HG03159 (cell line): ENCODE measurements at regions not wholly inside any gene's neighbourhood (a gene's known extent, or its start where the extent isn't known, plus 50 kb on each side); places are given as distances from the start of the nearest gene placed in this dataset.
"Not testable (repeated sequence)": the region's sequence is repeated elsewhere in the genome, so short reads cannot be mapped to it uniquely, and the experiment has no call there.

ENCODE experiments used
- ATAC-seq: cut with Tn5 transposase; IDR thresholded peaks from one replicate; pipeline ENCODE4 v1.9.1; 2021; ENCODE audit warnings: mild to moderate bottlenecking, moderate library complexity; ENCODE audit not compliant: unreplicated experiment

DNA sequence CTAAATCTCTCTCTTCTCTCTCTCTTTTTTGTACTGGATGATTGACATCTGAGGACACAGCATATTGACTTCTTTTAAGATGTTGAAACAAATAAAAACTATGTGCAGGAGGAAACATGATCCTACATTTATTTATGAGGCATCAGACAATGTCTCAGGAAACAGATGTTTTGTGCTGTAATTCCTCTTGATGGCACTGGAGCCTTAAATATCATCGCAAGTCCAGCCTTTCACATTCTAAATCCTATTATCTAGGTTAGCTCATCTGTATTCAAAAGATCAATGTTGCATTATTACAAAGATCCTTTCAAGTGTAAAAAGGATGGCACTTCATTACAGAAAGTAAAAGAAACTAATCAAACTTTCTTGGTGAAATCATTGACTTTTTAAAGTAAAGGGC is 63.9 kb downstream of the MAT2B start:
- no peak for ATAC-seq

DNA sequence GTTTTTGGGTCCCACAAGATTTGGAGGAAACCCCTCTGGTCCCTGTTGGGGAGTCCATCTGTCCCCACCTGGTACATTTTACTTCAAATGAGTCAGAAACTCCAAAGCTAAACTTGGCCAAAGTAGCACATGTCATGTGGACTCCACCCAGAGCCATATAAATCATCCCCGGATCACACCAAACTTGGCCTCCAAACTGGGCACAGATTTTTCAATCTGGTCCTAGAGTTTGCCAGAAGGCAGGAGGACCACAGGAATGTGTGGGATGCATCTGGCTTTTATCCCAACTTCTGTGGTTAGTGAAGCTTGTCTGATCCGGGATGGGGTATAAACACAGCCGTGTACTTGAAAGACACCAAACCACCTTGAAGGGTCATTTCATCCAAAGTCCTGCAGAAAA is 66.3 kb downstream of the MAT2B start:
- no peak for ATAC-seq

DNA sequence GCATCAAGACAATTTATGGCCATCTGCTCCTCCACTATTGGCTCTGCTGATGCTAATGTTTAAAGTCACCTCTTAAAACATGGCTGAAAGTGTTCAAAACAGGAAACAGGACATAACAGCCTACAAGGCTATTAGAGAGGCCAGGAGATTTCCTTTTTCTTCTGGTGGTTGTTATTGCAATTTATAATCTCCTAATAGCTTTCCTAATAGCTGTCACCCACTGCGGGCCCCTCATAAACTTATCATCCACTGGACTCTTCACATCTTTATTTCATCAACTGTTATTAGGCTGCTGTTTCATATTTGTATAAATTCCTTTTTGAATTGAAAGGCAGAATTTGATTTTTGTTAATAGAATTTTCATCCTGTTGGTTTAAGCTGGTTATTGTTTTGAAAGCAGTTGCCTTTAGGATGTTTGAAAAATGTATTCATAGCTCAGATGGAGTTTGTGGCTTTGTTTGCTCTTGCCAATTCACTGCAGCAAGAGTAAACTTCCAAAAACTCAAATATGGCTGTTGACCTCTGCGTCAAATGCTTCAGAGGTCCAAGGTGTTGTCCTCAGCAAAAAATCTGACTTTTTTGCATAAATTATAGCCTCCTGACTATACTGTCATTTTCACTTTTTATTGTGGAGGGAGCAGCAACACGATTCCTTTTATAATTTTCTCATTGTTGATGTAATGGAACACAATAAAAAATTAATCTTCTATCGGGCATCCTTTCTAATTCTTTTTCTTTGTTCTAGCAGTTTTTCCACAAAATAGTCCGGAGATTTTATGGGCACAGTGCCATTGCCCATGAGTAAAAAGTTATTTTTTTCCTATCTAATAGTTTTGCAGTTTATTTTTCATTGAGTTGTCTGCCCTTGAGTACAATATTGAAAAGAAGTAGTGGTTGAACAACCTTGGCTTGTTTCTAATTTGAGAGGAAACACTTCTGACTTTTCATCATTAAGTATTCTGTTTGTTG is 69.3 kb downstream of the MAT2B start:
- no peak for ATAC-seq

DNA sequence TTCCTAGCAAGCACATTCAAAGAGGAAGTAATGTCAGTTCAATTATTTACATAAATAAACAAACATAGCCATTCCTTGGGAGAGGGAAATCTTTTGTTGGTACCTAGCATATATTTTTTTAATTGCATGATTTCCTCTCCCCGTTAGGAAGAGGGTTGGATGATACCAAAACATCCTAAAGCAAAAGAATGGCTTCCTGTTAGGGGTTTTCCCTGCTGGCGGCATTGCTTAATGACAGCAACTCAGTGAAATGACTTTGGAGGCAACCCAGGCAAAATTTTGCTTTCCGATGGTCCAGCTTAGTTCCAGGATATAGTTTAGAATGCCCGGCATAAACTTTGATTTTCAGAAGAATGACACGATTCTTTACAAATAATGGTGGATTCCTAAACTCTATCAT is 73.2 kb downstream of the MAT2B start:
- no peak for ATAC-seq

DNA sequence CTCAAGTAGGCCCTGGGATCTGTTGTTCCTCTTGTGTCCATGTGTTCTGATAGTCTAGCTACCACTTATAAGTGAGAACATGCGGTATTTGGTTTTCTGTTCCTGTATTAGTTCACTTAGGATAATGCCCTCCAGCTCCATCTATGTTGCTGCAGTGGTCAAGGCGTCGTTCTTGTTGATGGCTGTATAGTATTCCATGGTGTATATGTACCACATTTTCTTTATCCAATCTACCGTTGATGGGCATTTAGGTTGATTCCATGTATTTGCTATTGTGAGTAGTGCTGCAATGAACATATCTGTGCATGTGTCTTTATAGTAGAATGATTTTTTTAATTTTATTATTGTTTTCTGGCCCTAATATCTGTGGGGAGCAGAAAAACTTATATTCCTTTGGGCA is 74.3 kb downstream of the MAT2B start:
- no peak for ATAC-seq

DNA sequence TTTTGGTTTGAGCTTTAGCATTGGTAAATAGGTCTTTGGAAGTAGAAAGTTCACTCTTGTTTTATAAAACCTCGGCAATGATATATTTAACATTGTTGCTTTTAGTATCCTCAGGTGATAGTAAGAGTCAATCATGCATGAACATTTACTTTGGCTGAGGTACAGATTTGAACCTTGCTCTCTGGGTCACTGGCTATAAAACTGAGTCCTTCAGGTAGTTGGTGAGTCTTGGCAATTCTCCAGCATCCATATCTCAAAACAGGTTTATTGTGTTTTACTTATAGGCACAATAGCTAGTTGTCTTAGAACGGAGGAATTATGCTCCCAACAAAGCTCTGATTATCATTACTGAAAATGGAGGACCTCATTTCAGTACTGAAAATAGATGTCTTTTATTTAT is 75.1 kb downstream of the MAT2B start:
- ATAC-seq = no peak

DNA sequence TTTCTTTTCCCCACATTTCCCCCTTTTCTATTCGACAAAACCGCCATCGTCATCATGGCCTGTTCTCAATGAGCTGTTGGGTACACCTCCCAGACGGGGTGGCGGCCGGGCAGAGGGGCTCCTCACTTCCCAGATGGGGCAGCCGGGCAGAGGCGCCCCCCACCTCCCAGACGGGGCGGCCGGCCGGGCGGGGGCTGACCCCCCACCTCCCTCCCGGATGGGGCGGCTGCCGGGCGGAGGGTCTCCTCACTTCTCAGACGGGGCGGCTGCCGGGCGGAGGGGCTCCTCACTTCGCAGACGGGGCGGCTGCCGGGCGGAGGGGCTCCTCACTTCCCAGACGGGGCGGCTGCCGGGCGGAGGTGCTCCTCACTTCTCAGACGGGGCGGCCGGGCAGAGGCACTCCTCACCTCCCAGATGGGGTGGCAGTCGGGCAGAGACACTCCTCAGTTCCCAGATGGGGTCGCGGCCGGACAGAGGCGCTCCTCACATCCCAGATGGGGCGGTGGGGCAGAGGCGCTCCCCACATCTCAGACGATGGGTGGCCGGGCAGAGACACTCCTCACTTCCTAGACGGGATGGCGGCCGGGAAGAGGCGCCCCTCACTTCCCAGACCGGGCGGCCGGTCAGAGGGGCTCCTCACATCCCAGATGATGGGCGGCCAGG is 78.2 kb downstream of the MAT2B start:
- not testable (repeated sequence) for ATAC-seq

DNA sequence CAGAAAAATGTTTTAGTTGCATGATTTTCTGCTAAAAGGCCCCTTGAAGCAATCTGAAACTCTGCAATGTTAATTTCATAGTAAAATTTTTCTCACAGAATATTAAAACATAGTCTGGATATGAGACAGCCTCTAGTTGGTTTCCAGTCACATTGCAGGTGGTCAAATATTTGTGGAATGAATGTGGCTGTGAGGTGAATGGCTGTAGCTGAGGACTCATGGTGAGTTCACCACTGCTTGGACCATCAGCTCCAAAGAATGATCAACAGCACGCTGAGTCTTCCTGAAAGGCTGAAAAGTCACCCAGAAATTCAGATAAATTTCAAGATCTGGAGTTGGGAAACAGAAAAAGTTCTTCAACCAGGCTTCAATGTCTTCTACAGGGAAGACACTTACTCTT is 79.8 kb downstream of the MAT2B start:
- no peak for ATAC-seq

DNA sequence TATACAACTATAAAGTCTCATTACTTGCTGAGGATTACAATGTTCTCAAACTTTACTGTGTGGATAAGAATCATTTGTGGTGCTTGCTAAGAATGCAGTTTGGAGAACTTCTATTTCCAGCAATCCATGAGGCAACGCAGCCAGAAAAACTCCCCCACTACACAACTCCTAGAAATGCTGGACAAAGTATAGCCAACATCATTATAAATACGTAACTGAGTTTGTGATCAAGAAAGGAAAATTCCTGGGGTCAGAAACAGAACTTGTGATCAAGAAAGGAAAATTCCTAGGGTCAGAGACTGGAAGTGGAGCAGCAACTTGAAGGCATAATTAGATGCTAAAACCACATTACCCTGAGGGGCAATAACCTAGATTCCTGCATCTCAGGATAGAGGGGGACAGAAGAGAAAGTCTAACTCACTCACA is 81.1 kb downstream of the MAT2B start:
- no peak for ATAC-seq

DNA sequence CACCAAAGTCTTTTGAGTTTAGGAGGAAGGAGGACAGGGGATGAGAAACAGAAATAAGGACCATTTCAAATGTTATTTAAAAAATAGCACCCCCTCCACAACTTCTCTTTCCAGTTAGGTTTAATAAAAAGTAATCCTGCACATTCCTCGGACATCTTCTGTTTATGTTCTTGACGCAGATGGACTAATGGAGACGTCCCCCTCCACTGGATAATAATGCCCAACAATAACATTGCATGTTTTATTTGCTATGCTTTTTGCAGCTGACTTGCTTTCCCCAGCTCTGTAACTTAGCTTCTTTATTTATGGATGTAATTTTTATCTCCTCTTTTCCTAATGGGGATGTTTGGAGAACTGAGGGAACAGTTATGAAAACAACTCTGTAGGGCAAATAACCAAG is 89.5 kb downstream of the MAT2B start:
- ATAC-seq = no peak

DNA sequence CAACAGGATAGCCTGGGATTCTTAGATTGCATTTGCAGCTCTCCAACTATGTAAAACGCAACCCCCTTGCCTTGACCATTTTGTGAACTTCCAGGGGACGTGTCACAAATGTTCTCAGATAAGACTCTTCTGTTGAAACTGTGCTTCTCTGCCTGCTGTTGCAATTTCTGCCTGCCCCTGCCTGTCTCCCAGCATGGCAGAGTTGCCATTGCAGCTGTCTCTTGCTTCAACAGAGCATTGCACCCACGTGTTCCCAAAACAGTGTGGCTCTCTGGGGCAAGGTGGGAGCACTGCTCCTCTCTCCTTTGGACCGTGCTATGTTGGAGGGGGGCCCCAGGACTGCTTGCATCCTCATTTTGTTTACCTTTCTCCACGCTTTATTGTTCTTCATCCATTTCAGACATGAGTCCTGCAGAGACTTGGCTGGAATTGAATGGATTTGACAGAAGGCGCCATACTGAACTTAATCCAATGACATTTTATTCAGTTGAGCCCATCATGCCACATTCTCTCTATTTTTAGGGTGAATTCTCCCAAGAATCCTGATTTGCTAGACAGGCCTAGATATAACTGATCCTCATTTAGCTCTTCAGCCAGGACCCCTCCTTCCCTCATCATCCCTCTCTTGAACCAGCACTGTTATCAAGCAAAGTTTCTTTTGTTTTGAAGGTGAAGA is 90.7 kb downstream of the MAT2B start:
- no peak for ATAC-seq

DNA sequence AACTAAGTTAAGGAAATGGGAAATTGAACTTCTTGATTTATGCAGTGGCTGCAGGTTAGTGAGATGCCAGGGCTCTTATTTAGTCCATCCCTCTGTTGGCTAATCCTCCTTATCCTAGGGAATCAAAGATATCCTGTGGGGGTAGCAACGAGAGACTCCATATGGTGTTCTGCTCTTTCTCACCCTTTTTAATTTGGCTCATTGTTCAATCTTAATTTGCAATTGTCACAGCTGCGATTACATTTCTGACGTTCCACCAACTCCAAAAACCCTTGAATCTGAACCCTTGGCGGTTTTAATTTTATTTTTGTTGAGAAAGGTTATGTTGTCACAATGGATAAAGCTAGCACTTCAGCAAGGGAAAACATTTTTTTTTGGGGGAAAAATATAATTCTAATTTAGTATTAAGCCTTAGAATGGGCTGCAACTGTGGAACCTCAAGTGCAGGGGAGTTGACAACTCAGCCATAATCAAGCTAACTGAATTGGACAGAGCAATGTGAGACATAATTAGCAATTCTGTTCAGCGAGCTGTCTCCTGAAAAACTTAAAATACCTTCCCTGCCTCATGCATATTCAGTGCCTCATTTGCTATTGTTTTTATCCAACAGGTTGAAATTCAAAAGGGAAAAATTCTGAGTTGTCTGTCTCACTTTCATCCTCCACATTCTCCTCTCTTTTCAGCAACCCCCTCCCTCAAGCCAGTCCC is 91.3 kb downstream of the MAT2B start:
- ATAC-seq = no peak

DNA sequence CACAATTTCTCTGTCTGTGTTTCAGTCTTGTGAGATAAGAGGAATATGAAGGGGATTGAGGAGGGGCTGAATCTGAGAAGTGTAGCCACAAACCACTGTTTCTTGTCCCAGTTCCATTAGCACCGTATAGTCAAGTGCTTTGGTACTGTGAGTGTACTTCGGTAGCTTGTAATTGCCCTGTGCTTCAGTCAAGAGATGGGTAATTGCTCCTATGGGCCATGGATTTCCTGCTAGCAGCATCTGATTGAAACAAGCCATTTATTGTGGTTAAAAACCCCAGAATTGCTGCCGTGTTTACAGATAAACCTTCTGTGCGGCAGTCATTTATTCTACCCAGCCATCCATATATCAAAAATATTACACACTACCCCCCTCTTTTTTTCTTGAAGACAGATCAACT is 98.6 kb downstream of the MAT2B start:
- ATAC-seq = no peak

DNA sequence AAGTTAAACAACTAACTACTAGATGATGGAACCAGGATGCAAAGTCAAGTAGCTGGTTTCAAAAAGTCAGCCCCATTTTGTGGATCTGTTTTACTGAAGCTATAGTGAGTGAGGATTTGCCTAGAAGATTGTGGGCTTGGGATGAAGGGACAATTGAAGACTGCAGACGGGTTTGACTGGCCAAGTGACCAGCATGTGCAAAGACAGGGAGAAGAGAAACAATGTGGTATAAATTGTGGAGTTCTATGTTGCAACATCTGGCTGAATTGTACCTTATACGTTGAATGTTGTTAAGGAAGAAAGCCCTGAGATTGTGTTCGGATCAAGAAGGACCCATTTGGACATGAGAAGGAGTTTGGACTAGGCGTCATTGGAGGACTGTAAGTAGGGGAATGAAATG is 101.8 kb downstream of the MAT2B start:
- no peak for ATAC-seq

DNA sequence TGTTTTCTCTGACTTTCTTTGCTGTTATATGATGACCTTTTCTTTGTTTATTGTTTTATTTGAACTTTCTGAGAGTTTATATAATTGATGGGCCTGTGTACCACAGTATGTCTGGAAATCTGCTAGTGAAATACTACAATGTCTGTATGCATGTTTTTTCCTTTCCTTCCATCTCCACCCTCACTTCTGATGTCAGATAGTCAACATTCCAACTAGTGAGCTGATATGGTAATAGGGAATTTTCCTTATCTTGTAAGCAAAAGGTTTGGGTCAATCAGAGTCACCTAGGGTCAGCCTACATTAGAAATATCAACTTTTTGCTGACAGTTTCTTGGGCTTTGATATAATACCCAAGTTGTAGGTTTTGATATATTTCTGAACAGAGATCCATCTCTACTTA is 103.2 kb downstream of the MAT2B start:
- no peak for ATAC-seq

DNA sequence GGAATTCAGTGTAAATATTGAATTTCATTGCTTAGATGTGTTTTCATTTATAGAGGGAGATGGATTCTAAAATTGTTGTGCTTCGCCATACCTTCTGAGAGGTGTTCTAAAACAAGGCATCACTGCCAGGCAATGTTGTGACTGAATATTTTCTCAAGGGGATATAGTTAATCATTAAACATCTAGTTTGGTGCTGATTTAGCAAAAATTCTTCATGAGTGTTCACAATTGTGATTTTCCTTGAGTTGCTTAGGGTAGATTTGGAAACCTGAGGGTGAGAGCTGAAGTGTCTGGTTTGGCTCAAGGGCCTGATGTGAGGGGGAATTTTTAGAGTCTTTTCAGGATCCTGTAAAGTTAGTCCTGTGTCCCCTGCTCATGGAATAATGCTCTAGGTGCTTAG is 104.5 kb downstream of the MAT2B start:
- ATAC-seq = no peak

DNA sequence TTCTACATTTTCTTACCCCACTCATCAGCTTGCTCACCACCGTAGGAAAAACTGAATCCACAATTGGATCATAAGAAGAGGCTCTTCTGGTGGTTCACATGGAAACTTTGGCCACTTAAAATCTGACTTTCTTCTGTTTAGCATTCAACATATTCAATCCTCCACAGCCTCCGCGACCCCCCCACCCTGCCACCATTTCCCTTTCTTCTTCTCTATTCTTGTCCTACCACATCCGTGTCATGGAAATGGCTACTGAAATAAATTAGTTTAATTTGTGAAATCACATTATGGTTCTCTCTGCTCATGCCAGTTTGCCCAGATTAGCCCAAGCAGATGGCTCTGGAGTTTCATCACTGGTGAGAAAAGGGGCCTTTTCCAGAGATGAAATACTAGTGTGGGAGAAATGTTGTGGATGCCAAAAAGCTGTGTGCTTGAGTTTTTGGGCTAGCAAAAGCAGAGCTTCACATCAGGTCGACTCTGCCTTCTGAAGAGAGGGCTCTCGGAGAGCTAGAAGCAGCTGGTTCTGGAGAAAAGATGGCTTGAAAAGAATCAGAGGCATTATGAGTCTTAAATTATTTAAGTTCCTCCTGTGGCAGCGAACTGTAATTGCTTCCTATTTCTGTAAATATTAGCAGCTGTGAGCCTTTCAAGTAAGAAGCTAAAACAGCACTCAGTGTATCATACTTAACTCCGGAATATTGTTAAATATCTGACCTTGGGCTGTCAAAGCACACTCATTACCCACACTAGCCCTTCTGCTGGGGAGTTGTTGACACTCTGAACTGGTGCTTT is 107.1 kb downstream of the MAT2B start:
- no peak for ATAC-seq

DNA sequence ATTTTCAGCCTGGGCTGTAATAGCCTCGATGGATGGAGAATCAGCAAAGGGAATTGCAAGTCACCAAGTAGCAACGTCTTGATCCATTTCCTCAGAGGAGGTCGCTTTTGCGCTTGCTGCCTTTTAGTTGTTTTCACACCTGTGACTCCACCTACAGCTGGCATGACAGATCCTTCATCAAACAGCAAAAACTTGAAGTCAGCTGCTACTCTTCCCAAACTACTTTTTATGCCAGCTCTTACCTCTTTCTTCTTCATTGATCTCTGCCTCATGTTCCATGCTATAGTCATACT is 107.7 kb downstream of the MAT2B start:
- no peak for ATAC-seq

DNA sequence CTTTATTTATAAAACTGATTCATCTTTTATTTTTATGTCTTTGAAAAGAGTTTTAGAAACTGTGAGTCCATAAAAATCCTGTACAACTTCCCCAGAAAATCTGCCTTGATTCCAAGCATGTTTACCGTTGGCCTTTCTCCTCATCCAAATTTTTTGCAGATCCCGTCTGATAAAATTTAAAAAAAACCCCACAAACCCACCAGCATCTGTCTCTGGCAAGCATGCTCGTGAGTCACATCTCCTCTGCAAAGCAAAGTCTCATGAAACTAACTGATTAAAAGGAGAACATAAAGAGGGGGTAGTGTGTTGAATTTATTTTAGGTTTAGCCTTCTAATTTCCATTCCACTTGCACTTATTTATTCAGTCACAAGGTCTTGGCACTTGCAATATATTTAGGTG is 109.4 kb downstream of the MAT2B start:
- ATAC-seq = no peak

DNA sequence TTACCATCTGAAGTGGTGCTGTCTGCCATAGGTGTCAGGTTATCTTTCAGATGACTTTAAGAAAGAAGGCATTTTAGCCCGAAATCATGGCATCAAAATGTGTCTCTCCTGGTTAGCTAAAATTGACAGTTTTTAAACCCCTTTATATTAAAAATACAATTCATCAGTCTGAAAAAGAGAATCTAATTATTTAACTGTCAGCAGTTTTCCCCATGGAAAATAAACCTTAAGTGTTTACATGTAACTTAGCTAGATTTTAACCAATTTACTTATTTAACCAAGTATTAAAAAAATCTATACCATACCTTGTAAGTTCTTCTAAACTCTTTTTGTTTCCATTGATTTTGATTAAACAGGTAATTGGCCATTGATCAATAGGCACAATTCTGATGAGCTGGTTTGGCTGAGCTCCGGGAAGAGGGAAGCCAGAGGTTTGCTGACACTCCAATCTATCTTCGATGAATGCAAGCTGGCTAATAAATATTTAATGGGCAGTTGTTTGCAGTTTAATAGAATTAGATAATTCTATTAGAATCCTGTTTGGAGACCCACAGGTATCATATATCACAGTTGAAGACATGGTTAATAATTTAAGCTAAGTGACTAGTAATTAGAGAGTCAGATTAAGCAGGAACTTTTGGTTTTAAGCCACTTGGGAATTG is 114.0 kb downstream of the MAT2B start:
- ATAC-seq = no peak
